ENCODE measurements at regions not wholly inside any gene's neighbourhood (a gene's known extent, or its start where the extent isn't known, plus 50 kb on each side); places are given as distances from the start of the nearest gene placed in this dataset.

DNA sequence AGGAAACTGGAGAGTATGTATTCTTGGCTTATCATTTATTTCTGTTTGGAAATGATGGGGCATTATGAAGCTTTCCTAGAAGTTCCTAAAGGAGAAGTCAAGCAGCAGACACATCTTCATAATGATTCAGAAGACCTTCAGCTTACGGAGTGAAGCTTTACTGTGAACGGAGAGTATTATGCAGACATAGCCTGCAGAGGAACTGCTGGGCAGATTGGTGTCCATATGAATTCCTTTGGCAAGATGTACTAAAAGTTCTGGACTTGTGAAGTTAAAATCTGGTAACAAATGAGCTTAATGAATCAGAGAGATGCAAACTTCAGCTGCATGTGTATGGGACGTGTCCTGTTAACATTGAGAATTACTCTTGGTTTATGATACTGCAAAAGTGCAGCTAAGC is 60.1 kb downstream of the NABP1 start:
- DNase-seq = no peak

GRCh38 chr2:191738667-191739066 is 60.7 kb downstream of the NABP1 start:
- DNase-seq = peak; percentile 17

- DNase-seq = no peak
Measured at GRCh38 chr2:191739194-191739593, 61.3 kb downstream of the NABP1 start.

- no peak for DNase-seq
Measured at GRCh38 chr2:191740016-191740419, 62.1 kb downstream of the NABP1 start.

GRCh38 chr2:191740759-191741158 is 62.8 kb downstream of the NABP1 start:
- no peak for DNase-seq

DNA sequence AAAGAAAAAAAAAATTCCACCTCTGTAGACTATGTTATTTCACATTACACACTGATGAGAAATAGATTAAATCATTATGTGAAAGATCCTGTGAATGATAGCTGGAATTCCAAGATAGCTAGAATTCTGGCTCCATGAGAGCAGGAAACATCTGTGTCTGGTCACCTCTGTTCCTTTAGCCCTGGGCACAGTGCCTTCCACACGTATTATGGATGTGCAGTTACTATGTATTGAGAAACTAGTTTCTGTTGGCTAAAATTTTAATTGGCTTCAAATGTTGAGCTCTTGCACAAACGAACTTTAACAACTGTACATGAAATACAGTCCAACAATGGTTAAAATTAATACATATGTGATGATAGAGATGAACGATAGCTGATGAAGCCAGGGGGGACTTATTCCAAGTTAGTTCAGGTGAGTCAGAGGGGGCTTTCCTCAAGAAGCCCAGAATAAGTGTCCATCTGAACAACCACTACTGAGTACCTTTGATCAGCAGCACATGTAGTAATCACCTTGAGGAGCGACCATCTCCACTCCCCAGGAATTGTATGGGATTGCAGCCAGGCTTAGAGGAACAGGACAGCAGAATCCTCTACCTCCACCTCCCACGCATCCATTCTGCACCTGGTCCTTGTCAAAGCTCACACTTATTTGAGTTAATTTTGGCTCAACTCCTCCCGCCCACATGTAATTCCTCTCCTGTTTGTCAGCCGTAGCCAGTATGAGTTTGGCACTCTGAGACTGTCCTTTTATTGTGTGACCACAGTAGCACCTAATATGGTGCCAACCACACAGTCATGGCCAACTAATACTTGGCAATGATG is 68.6 kb downstream of the NABP1 start:
- no peak for DNase-seq

GRCh38 chr2:191747170-191747530 is 69.2 kb downstream of the NABP1 start:
- no peak for DNase-seq

DNA sequence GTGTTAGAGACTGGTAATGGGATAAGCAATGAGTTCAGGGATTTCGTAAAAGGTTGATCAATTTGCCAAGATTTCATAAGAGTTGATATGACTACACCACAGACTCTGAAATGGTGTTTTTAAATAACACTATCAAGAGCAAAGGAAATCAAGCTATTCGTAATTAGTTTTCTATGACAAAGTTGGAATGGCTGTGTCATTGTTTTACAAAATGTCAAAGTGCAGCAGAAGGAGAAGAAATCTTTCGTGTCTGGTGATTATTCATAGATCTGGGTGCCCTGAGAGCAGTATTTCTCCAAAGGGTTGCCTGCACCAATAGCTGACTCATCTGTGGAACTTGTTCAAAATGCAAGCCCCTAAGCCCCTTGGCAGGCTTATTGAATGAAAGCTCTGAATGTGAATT is 70.1 kb downstream of the NABP1 start:
- no peak for DNase-seq

- no peak for DNase-seq
Measured at GRCh38 chr2:191748528-191749180, 70.7 kb downstream of the NABP1 start.

DNA sequence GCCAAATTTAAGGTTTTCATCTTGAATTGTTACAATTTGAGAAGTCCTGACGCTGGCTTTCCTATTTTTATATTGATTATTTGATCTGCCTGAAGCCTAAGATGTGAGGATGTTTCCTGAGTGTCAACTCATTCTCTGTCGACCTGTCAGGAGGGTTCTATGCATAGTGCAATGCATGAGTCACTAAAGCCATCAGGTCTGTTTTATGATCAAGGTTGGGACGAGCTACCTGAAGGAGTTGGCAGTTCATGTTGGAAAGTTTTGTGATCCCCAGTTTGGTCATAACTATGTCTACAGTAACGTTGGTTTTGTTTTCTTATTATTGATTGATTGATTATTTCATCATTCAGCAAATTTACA is 71.2 kb downstream of the NABP1 start:
- no peak for DNase-seq

GRCh38 chr2:191754103-191754502 is 76.2 kb downstream of the NABP1 start:
- no peak for DNase-seq

DNA sequence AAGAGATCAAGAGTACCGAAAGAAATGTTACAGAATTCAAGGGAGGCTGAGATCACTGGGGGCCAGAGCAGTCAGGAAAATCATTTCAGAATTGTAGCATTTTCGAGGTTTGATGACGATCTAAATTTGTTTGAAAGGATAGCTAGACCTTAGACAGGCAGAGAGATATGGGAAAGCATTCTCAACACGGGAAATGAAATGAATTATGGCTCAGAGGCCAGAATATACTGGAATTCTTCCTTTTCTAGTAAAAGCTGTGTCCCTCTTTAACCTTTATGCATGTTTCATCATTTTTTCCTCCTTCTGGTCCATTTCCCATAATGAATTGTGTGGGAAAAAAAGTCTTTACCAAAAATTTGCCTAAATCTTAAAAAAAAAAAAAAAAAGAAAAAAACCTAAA is 78.8 kb downstream of the NABP1 start:
- DNase-seq = no peak

GRCh38 chr2:191757208-191757607 is 79.3 kb downstream of the NABP1 start:
- no peak for DNase-seq

GRCh38 chr2:191758518-191759507 is 80.9 kb downstream of the NABP1 start:
- DNase-seq = peak; percentile 69

DNA sequence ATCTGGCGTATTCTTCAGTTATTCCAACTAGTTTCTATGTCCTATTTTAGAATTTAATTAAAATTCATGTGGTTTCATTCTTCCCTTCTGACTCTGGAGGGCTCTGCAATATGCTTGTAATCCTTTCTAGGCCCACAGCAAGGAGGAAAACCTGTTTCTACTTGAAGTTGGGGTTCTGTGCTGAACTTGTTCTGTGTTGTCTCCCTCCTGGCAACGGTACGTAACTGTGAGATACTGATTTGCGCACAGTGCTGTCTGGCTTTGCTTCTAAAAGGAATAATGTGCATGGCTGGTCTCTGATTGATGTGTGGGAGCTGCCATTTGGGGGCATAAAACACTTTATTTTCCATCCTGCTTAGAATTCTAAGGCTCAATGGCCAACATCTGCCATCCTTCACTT is 81.7 kb downstream of the NABP1 start:
- no peak for DNase-seq

- DNase-seq = no peak
Measured at GRCh38 chr2:191760655-191761262, 82.8 kb downstream of the NABP1 start.

- no peak for DNase-seq
Measured at GRCh38 chr2:191773136-191773535, 73.8 kb downstream of the CAVIN2 start.

- DNase-seq = no peak
Measured at GRCh38 chr2:191777351-191777750, 69.5 kb downstream of the CAVIN2 start.

GRCh38 chr2:191778041-191778440 is 68.8 kb downstream of the CAVIN2 start:
- DNase-seq = no peak

GRCh38 chr2:191782351-191782750 is 64.5 kb downstream of the CAVIN2 start:
- DNase-seq = no peak

- no peak for DNase-seq
Measured at GRCh38 chr2:191783416-191783815, 63.5 kb downstream of the CAVIN2 start.

Data from kidney glomerular epithelial cell (primary cell).